ENCODE measurements at regions not wholly inside any gene's neighbourhood (a gene's known extent, or its start where the extent isn't known, plus 50 kb on each side); places are given as distances from the start of the nearest gene placed in this dataset.

DNA sequence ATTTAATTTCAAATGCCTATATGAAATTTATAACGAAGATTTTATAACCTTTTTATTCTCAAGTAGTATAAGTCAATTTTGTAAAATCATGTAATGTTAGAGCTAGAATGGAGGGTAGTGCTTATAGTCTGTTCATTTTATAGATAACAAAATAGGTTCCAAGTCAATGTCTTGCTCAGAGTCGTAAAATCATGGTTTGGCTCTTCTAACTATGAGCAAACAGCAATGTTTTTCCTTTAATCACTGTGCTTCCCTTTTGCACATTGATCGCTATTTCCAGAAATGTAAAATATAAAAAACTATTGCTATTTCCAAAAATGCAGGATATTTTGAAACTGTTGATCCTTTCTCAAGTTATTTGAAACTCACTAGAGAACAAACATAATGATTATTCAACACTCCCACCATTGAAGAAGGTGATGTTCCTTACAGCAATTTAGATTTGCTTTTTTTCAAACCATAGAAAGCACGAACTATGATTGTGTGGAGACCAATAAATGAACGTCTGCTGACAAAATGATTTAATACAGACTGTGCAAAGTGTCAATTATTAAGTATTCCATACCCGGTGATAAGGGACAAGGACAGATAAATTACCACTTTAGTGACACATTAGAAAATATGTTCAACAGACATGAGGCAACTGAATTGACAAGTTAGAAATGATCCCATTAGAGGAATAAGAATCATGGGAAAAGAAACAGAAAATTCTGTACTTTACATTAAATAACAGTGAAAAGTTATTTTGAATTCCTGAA is 412.1 kb upstream of the TECRL start:
- no peak for TF ChIP-seq CTCF (conservative IDR thresholded peaks at IDR 0.05; ENCODE audit: low read depth, low read length)
- no peak for TF ChIP-seq EZH2 (IDR thresholded peaks at IDR 0.05; ENCODE audit: low read length, unreplicated experiment)
